Keratinocyte (primary cell): ENCODE measurements at regions not wholly inside any gene's neighbourhood (a gene's known extent, or its start where the extent isn't known, plus 50 kb on each side); places are given as distances from the start of the nearest gene placed in this dataset.

ENCODE experiments used
- DNase-seq: peaks from one replicate; pipeline ENCODE4 v3.0.0-alpha.2; 2011; ENCODE audit warnings: low read depth, missing footprints, low spot score
- FAIRE-seq: peaks from 2 replicates; lab custom pipeline; 2011; peaks lifted over from hg19 to GRCh38; lab: Jason Lieb, UNC
- H2AFZ ChIP-seq: 2 replicates; pipeline ENCODE4 v1.6.0; 2012; ENCODE audit warnings: low read length, control low read depth, inconsistent platforms; ENCODE audit not compliant: control insufficient read depth
- H3K27ac ChIP-seq: 2 replicates; pipeline ENCODE4 v1.5.1; 2011; ENCODE audit warnings: low read length; ENCODE audit not compliant: control insufficient read depth, insufficient read depth
- H3K27me3 ChIP-seq: 3 replicates; pipeline ENCODE4 v1.6.0; 2011; ENCODE audit warnings: low read length; ENCODE audit not compliant: control insufficient read depth, insufficient read depth; ENCODE audit errors: extremely low read depth
- H3K36me3 ChIP-seq, 2 experiments: 2 replicates in 1 of 2; 3 replicates in 1 of 2; pipeline ENCODE4 v1.5.1; 2011; ENCODE audit warnings: low read length in 2 of 2, mild to moderate bottlenecking in 1 of 2; ENCODE audit not compliant: control insufficient read depth in 2 of 2, insufficient read depth in 2 of 2; ENCODE audit errors: extremely low read depth in 1 of 2
- H3K4me1 ChIP-seq: 3 replicates; pipeline ENCODE4 v1.5.1; 2011; ENCODE audit warnings: low read length; ENCODE audit not compliant: control insufficient read depth, insufficient read depth; ENCODE audit errors: extremely low read depth
- H3K4me2 ChIP-seq: 3 replicates; pipeline ENCODE4 v1.6.0; 2011; ENCODE audit warnings: low read depth, low read length; ENCODE audit not compliant: control insufficient read depth, insufficient read depth; ENCODE audit errors: extremely low read depth
- H3K4me3 ChIP-seq, 3 experiments: fragments of 200-600 bp in 1 of 3; sonication (generic) in 1 of 3; 2 replicates in 2 of 3; 3 replicates in 1 of 3; pipeline ENCODE4 v1.5.1; 2011 to 2016; ENCODE audit warnings: low read length in 3 of 3, mild to moderate bottlenecking in 3 of 3, control low read depth in 2 of 3, inconsistent platforms in 1 of 3, low read depth in 1 of 3, mixed read lengths in 1 of 3, mixed run types in 1 of 3, moderate library complexity in 1 of 3; ENCODE audit not compliant: control insufficient read depth in 2 of 3, insufficient read depth in 2 of 3; ENCODE audit errors: extremely low read depth in 1 of 3
- H3K79me2 ChIP-seq: 2 replicates; pipeline ENCODE4 v1.6.0; 2012; ENCODE audit warnings: low read length; ENCODE audit not compliant: control insufficient read depth, insufficient read depth
- H3K9ac ChIP-seq: 3 replicates; pipeline ENCODE4 v1.6.0; 2011; ENCODE audit warnings: low read length; ENCODE audit not compliant: control insufficient read depth, insufficient read depth; ENCODE audit errors: extremely low read depth
- H3K9me1 ChIP-seq: 3 replicates; pipeline ENCODE4 v1.6.0; 2011; ENCODE audit warnings: low read length; ENCODE audit not compliant: control insufficient read depth, insufficient read depth; ENCODE audit errors: extremely low read depth
- H3K9me3 ChIP-seq: 2 replicates; pipeline ENCODE4 v1.5.1; 2012; ENCODE audit warnings: low read depth, low read length; ENCODE audit not compliant: control insufficient read depth
- H4K20me1 ChIP-seq: 3 replicates; pipeline ENCODE4 v1.6.0; 2011; ENCODE audit warnings: low read length; ENCODE audit not compliant: control insufficient read depth, insufficient read depth; ENCODE audit errors: extremely low read depth
- EZH2 ChIP-seq: IDR thresholded peaks from one replicate; pipeline ENCODE4 v1.6.1; 2012; ENCODE audit warnings: inconsistent platforms, mild to moderate bottlenecking, low read length, moderate library complexity
- dilution Hi-C: fragments of 300-500 bp; cut with MboI; formaldehyde crosslinking; loops from one replicate; pipeline ENCODE4 v1.7.0; 2020; ENCODE audit warnings: low sequenced_read_pairs; ENCODE audit not compliant: extremely low pct_ligation_motif_present
- TF ChIP-seq, protein P1 (sequence below), 3 experiments: IDR thresholded peaks in 1 of 3; conservative IDR thresholded peaks in 1 of 3; optimal IDR thresholded peaks in 1 of 3; 2 replicates in 2 of 3; 3 replicates in 1 of 3; pipeline versions ENCODE3 to v1.5.1; 2011; ENCODE audit warnings: low read length in 3 of 3, mild to moderate bottlenecking in 3 of 3, moderate library complexity in 2 of 3, control low read depth in 1 of 3, inconsistent platforms in 1 of 3; ENCODE audit not compliant: insufficient read depth in 2 of 3; ENCODE audit errors: extremely low read depth in 1 of 3

DNA sequence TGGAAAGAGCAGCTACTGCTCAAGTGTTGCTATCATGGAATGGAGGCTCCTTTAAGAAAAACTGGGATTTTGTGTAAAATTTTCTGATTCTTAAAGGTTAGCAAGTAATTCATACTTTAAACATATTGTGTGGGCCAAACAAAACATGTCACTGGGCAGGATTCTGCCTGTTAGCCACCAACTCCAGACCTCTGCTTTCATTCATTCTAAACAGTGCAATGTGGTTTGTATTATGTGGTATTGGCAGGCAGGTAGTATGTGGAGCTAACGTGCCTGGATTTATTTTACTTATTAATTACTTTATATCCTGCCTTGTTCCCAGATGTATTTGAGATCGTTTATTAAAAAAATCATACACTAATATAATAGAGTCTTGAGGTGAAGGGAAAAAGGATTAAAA, 1521.3 kb upstream of the ACVR2A start:
- Histone ChIP-seq H3K27me3 (no peaks in the 10 kb centered on the region), H3K4me2 (no peak overlapping the region), H3K9ac (no peak overlapping the region), H3K79me2 (no peaks in the 10 kb centered on the region), H2AFZ (no peak overlapping the region), H3K9me1 (no peaks in the 10 kb centered on the region), H3K9me3 (no peaks in the 10 kb centered on the region), H3K27ac (no peak overlapping the region), H3K4me1 (no peaks in the 10 kb centered on the region), H3K36me3 (no peaks in the 10 kb centered on the region), H4K20me1 (no peaks in the 10 kb centered on the region), H3K4me3 (no peak overlapping the region)
- dilution Hi-C loops, result no loop called here
- no peak for DNase-seq
- TF ChIP-seq EZH2, result no peak
- TF ChIP-seq, protein P1, sequence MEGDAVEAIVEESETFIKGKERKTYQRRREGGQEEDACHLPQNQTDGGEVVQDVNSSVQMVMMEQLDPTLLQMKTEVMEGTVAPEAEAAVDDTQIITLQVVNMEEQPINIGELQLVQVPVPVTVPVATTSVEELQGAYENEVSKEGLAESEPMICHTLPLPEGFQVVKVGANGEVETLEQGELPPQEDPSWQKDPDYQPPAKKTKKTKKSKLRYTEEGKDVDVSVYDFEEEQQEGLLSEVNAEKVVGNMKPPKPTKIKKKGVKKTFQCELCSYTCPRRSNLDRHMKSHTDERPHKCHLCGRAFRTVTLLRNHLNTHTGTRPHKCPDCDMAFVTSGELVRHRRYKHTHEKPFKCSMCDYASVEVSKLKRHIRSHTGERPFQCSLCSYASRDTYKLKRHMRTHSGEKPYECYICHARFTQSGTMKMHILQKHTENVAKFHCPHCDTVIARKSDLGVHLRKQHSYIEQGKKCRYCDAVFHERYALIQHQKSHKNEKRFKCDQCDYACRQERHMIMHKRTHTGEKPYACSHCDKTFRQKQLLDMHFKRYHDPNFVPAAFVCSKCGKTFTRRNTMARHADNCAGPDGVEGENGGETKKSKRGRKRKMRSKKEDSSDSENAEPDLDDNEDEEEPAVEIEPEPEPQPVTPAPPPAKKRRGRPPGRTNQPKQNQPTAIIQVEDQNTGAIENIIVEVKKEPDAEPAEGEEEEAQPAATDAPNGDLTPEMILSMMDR (optimal IDR thresholded peaks at IDR 0.05 in 1 of 3, IDR thresholded peaks at IDR 0.05 in 1 of 3, conservative IDR thresholded peaks at IDR 0.05 in 1 of 3; ENCODE audit: extremely low read depth in 1 of 3, insufficient read depth in 2 of 3, low read length in 3 of 3), result no peak
- no peak for FAIRE-seq

DNA sequence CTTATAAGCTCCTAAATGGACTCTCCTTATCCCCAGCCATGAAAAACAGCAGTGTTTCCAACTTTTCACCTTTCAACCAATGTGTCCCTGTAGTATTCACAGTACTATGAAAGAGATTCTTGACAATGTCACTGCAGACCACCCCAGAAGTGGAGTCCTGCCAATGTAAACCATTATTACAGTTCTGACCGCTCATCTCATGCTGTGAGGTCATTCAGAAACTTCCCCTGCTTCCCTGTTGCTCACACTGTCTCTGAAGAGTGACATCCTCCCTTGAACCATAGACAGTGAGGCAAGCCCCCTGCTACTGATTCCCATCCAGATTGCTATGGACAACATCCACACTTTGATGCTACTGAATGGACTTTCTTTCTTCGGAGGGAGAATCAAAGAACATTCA, 1523.7 kb upstream of the ACVR2A start:
- Histone ChIP-seq H3K9me1 (no peaks in the 10 kb centered on the region), H3K79me2 (no peaks in the 10 kb centered on the region), H2AFZ (no peak overlapping the region), H3K9ac (no peak overlapping the region), H3K4me1 (no peaks in the 10 kb centered on the region), H3K9me3 (no peaks in the 10 kb centered on the region), H3K4me3 (no peak overlapping the region), H4K20me1 (no peaks in the 10 kb centered on the region), H3K27me3 (no peaks in the 10 kb centered on the region), H3K36me3 (no peaks in the 10 kb centered on the region), H3K4me2 (no peak overlapping the region), H3K27ac (no peak overlapping the region)
- DNase-seq (no peak), FAIRE-seq (no peak)
- dilution Hi-C loops, result no loop called here
- no peak for TF ChIP-seq EZH2
- TF ChIP-seq, protein P1 (optimal IDR thresholded peaks at IDR 0.05 in 1 of 3, IDR thresholded peaks at IDR 0.05 in 1 of 3, conservative IDR thresholded peaks at IDR 0.05 in 1 of 3; ENCODE audit: extremely low read depth in 1 of 3, insufficient read depth in 2 of 3, low read length in 3 of 3), result no peak
